ENCODE measurements at regions not wholly inside any gene's neighbourhood (a gene's known extent, or its start where the extent isn't known, plus 50 kb on each side); places are given as distances from the start of the nearest gene placed in this dataset.
"Not testable (repeated sequence)": the region's sequence is repeated elsewhere in the genome, so short reads cannot be mapped to it uniquely, and the experiment has no call there.

DNA sequence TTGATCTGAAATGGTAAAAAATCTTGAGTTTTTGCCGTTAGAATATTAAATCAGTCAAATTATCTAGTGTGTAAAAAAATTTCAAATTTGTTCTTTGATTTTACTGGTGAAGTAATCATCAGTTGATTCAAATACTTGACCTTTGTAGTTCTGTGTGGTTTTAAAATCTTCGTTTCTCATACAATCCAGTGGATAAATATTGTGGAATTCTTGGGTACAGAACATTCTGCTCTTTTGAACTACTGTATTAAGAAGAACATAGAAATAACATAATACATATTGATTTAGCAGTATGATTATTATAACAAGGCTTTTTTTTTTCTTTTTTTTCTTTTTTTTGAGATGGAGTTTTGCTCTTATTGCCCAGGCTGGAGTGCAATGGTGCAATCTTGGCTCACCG, 491.8 kb downstream of the CD109 start:
- no peak for ATAC-seq
- H3K4me3 ChIP-seq (ENCODE audit: low read length), result no peak overlapping the region
- Mint-ChIP-seq H3K9me3 (peaks cover 12 to 19% of the 10 kb centered on the region in 2 donors), H3K27me3 (ENCODE audit: low read depth in 2 of 2) (no peaks in the 10 kb centered on the region), H3K4me3 (no peak overlapping the region), H3K4me1 (no peaks in the 10 kb centered on the region), H3K36me3 (no peaks in the 10 kb centered on the region), H3K27ac (no peak overlapping the region)
- no peaks in the 10 kb centered on the region for H3K9me3 ChIP-seq (ENCODE audit: control insufficient read depth, insufficient read depth, low read length)
- no peaks in the 10 kb centered on the region for H3K4me1 ChIP-seq (ENCODE audit: control insufficient read depth, insufficient read depth, low read length)
- DNase-seq, result no peak
- TF ChIP-seq, protein P1, sequence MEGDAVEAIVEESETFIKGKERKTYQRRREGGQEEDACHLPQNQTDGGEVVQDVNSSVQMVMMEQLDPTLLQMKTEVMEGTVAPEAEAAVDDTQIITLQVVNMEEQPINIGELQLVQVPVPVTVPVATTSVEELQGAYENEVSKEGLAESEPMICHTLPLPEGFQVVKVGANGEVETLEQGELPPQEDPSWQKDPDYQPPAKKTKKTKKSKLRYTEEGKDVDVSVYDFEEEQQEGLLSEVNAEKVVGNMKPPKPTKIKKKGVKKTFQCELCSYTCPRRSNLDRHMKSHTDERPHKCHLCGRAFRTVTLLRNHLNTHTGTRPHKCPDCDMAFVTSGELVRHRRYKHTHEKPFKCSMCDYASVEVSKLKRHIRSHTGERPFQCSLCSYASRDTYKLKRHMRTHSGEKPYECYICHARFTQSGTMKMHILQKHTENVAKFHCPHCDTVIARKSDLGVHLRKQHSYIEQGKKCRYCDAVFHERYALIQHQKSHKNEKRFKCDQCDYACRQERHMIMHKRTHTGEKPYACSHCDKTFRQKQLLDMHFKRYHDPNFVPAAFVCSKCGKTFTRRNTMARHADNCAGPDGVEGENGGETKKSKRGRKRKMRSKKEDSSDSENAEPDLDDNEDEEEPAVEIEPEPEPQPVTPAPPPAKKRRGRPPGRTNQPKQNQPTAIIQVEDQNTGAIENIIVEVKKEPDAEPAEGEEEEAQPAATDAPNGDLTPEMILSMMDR (IDR thresholded peaks at IDR 0.05), result no peak
- H3K27ac ChIP-seq (ENCODE audit: low read length), result no peak overlapping the region
- no peaks in the 10 kb centered on the region for H3K27me3 ChIP-seq (ENCODE audit: control insufficient read depth, insufficient read depth, low read length)
- no peaks in the 10 kb centered on the region for H3K36me3 ChIP-seq (ENCODE audit: control insufficient read depth, insufficient read depth, low read length)
- intact Hi-C loops (cut with micrococcal nuclease), result no loop called here
- WGBS (ENCODE audit: insufficient coverage), result 90% methylated on average over 2 of the region's 3 CpGs

DNA sequence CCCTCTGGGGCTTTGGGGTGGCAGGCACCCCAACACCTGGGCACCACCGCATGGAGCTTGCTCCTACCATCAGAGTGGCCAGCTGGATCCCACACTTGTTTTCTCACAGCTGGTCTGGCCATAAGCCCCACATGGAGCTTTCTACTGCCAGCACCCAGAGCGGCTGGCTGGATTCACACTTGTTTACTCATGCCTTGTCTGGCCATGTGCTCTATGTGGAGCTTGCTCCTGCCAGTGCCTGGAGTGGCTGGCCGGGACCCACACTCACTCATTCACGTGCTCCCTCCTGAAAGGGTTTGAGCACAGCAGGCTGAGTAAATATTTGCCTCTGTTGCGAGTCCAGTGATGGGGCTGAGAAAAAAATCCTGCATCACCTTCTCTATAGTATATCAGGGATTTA, 487.0 kb downstream of the CD109 start:
- no peaks in the 10 kb centered on the region for H3K36me3 ChIP-seq (ENCODE audit: control insufficient read depth, insufficient read depth, low read length)
- H3K4me1 ChIP-seq (ENCODE audit: control insufficient read depth, insufficient read depth, low read length), result no peaks in the 10 kb centered on the region
- 90% methylated on average over 5 of the region's 5 CpGs for WGBS (ENCODE audit: insufficient coverage)
- no peak overlapping the region for H3K27ac Mint-ChIP-seq
- TF ChIP-seq, protein P1 (IDR thresholded peaks at IDR 0.05), result no peak
- H3K27me3 ChIP-seq (ENCODE audit: control insufficient read depth, insufficient read depth, low read length), result no peaks in the 10 kb centered on the region
- peaks cover 3% of the 10 kb centered on the region for H3K9me3 ChIP-seq (ENCODE audit: control insufficient read depth, insufficient read depth, low read length)
- intact Hi-C loops (cut with micrococcal nuclease), result no loop called here
- H3K36me3 Mint-ChIP-seq, result no peaks in the 10 kb centered on the region
- no peak overlapping the region for H3K4me3 ChIP-seq (ENCODE audit: low read length)
- H3K4me3 Mint-ChIP-seq, result no peak overlapping the region
- DNase-seq (no peak), ATAC-seq (no peak)
- H3K9me3 Mint-ChIP-seq, result peaks cover 2 to 11% of the 10 kb centered on the region in 2 donors
- H3K27me3 Mint-ChIP-seq (ENCODE audit: low read depth in 2 of 2), result no peaks in the 10 kb centered on the region
- H3K27ac ChIP-seq (ENCODE audit: low read length), result no peak overlapping the region
- H3K4me1 Mint-ChIP-seq, result no peaks in the 10 kb centered on the region

DNA sequence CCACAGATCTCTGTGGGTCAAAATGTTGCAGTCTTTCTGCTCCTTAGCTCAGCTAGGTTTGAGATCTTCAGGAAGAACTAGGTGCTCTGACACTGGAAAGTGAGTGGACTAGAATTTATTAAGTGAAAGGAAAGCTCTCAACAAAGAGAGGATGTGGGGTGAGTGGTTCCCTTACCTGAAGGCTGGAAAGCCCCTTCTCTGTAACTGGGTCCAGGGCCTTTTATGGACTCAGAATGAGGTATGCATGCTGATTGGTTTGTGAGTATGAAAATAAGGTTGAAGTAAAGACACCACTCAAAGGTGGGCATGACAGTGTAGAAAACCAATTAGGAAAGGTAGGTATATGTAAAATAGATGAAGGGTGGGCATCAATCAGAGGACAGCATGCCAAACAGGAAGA, 485.5 kb downstream of the CD109 start:
- ATAC-seq (no peak), DNase-seq (no peak)
- no peaks in the 10 kb centered on the region for H3K4me1 ChIP-seq (ENCODE audit: control insufficient read depth, insufficient read depth, low read length)
- Mint-ChIP-seq H3K27ac (no peak overlapping the region), H3K4me1 (no peaks in the 10 kb centered on the region), H3K4me3 (no peak overlapping the region), H3K36me3 (no peaks in the 10 kb centered on the region), H3K27me3 (ENCODE audit: low read depth in 2 of 2) (no peaks in the 10 kb centered on the region), H3K9me3 (peaks cover 2 to 11% of the 10 kb centered on the region in 2 donors)
- intact Hi-C loops (cut with micrococcal nuclease), result no loop called here
- H3K27me3 ChIP-seq (ENCODE audit: control insufficient read depth, insufficient read depth, low read length), result no peaks in the 10 kb centered on the region
- H3K27ac ChIP-seq (ENCODE audit: low read length), result no peak overlapping the region
- H3K4me3 ChIP-seq (ENCODE audit: low read length), result no peak overlapping the region
- no peaks in the 10 kb centered on the region for H3K36me3 ChIP-seq (ENCODE audit: control insufficient read depth, insufficient read depth, low read length)
- TF ChIP-seq, protein P1 (IDR thresholded peaks at IDR 0.05), result no peak
- peaks cover 3% of the 10 kb centered on the region for H3K9me3 ChIP-seq (ENCODE audit: control insufficient read depth, insufficient read depth, low read length)

DNA sequence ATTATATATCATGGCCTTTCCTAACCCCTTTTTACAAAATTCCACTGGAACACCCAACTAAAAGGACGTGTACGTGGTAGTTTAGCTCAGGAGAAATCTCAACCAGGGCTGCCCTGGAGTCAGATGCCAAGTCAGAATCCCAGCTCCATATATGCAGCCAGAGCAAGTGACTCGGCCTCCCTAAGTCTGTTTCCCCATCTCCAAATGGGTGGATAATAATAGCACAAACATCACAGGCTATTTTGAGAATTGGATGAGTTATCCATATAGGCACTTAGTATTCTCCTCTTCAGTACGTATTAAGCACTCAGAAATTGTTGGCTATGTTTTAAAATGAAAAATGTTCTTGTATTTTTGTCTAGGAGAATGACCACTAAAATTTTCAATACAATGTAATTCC, 481.5 kb downstream of the CD109 start:
- intact Hi-C loops (cut with micrococcal nuclease), result no loop called here
- no peak overlapping the region for H3K27ac Mint-ChIP-seq
- 57% methylated on average over 2 of the region's 4 CpGs for WGBS (ENCODE audit: insufficient coverage)
- Histone ChIP-seq H3K9me3 (ENCODE audit: control insufficient read depth, insufficient read depth, low read length) (peaks cover under 1% of the 10 kb centered on the region), H3K27me3 (ENCODE audit: control insufficient read depth, insufficient read depth, low read length) (no peaks in the 10 kb centered on the region), H3K27ac (ENCODE audit: low read length) (no peak overlapping the region), H3K4me1 (ENCODE audit: control insufficient read depth, insufficient read depth, low read length) (no peaks in the 10 kb centered on the region), H3K36me3 (ENCODE audit: control insufficient read depth, insufficient read depth, low read length) (no peaks in the 10 kb centered on the region), H3K4me3 (ENCODE audit: low read length) (no peak overlapping the region)
- ATAC-seq (no peak), DNase-seq (no peak)
- no peak overlapping the region for H3K4me3 Mint-ChIP-seq
- H3K4me1 Mint-ChIP-seq, result no peaks in the 10 kb centered on the region
- H3K9me3 Mint-ChIP-seq, result peaks cover 5 to 13% of the 10 kb centered on the region in 2 donors
- no peaks in the 10 kb centered on the region for H3K27me3 Mint-ChIP-seq (ENCODE audit: low read depth in 2 of 2)
- TF ChIP-seq, protein P1 (IDR thresholded peaks at IDR 0.05), result no peak
- H3K36me3 Mint-ChIP-seq, result no peaks in the 10 kb centered on the region

DNA sequence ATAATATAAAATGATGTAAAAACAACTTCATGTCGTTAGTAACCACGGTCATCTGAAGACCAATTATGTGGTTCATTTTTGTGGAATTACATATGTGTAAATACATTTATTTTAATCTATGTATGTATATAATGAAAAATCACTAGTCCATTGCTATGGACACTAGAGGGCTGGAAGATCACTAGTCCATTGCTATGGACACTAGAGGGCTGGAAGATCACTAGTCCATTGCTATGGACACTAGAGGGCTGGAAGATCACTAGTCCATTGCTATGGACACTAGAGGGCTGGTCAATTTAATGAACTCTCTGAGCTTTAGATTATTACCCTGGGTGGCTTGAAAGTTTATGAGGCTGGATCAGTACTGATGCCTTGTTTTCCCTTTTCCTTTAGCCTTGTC, 474.5 kb downstream of the CD109 start:
- ATAC-seq; H3K36me3 Mint-ChIP-seq; H3K4me3 ChIP-seq (ENCODE audit: low read length); H3K4me1 ChIP-seq (ENCODE audit: control insufficient read depth, insufficient read depth, low read length); H3K27me3 ChIP-seq (ENCODE audit: control insufficient read depth, insufficient read depth, low read length); H3K4me3 Mint-ChIP-seq; DNase-seq; intact Hi-C loops (cut with micrococcal nuclease); H3K27ac Mint-ChIP-seq; H3K9me3 ChIP-seq (ENCODE audit: control insufficient read depth, insufficient read depth, low read length); H3K36me3 ChIP-seq (ENCODE audit: control insufficient read depth, insufficient read depth, low read length); H3K27me3 Mint-ChIP-seq (ENCODE audit: low read depth in 2 of 2); H3K4me1 Mint-ChIP-seq; H3K27ac ChIP-seq (ENCODE audit: low read length): not testable (repeated sequence)
- H3K9me3 Mint-ChIP-seq, result peaks cover 11 to 15% of the 10 kb centered on the region in 2 donors
- no CpG with 5 or more reads among the region's 2 CpGs for WGBS (ENCODE audit: insufficient coverage)
